Ovary (tissue), 3 donors: ENCODE measurements at regions not wholly inside any gene's neighbourhood (a gene's known extent, or its start where the extent isn't known, plus 50 kb on each side); places are given as distances from the start of the nearest gene placed in this dataset.

ENCODE experiments used
- CTCF ChIP-seq, 3 donors: fragments of 450-650 bp in 2 of 3; fragments of 200-600 bp in 1 of 3; IDR thresholded peaks; one replicate each; pipeline versions ENCODE4 v1.5.1 to v1.8.0; 2016 to 2022; ENCODE audit warnings: antibody characterized with exemption in 3 of 3, mild to moderate bottlenecking in 1 of 3
- POLR2A ChIP-seq: fragments of 450-650 bp; IDR thresholded peaks from one replicate; pipeline ENCODE4 v1.6.1; 2017; ENCODE audit warnings: antibody characterized with exemption, mild to moderate bottlenecking, moderate library complexity
- donor health status: DM: no; HTN: no; CAD: no.

- no peak for TF ChIP-seq CTCF (IDR thresholded peaks at IDR 0.05)
- no peak for TF ChIP-seq POLR2A
Observed at GRCh38 chr5:153358315-153358976, 132.0 kb upstream of the GRIA1 start.
